MCF 10A (cell line): ENCODE measurements at regions not wholly inside any gene's neighbourhood (a gene's known extent, or its start where the extent isn't known, plus 50 kb on each side); places are given as distances from the start of the nearest gene placed in this dataset.

Source experiments
- BruUV-seq: library from RNA; stranded (reverse); fragments of 400-500 nt; replicated peaks from 2 replicates; lab custom pipeline; 2021; lab: Mats Ljungman, UMichigan
- CTCF ChIA-PET: fragments of 300-600 bp; sonication (Branson Sonifier 250); formaldehyde crosslinking; extraction: SDS; loops from one replicate; lab custom pipeline; 2021; ENCODE audit warnings: antibody characterized with exemption, inconsistent platforms; lab: Yijun Ruan, JAX
- POLR2A ChIA-PET: fragments of 300-600, 350-650 bp; sonication (Branson Sonifier 250); formaldehyde crosslinking; extraction: SDS; loops from one replicate; lab custom pipeline; 2020; ENCODE audit warnings: antibody characterized with exemption, inconsistent platforms; lab: Yijun Ruan, JAX
- DNase-seq: peaks from one replicate; pipeline ENCODE4 v3.0.0-alpha.2; 2018; ENCODE audit not compliant: unreplicated experiment
- H3K27ac Mint-ChIP-seq: one replicate; pipeline ENCODE4 v1.8.0; 2022; ENCODE audit warnings: mild to moderate bottlenecking, low read depth, mixed read lengths; ENCODE audit not compliant: unreplicated experiment
- H3K27me3 Mint-ChIP-seq: one replicate; pipeline ENCODE4 v1.8.0; 2022; ENCODE audit warnings: mixed read lengths; ENCODE audit not compliant: insufficient read depth, unreplicated experiment
- H3K36me3 Mint-ChIP-seq: one replicate; pipeline ENCODE4 v1.8.0; 2022; ENCODE audit warnings: mild to moderate bottlenecking, moderate library complexity, mixed read lengths; ENCODE audit not compliant: insufficient read depth, unreplicated experiment
- H3K4me1 Mint-ChIP-seq: one replicate; pipeline ENCODE4 v1.8.0; 2022; ENCODE audit warnings: mixed read lengths; ENCODE audit not compliant: insufficient read depth, unreplicated experiment
- H3K4me3 Mint-ChIP-seq: one replicate; pipeline ENCODE4 v1.8.0; 2022; ENCODE audit warnings: mild to moderate bottlenecking, moderate library complexity, mixed read lengths; ENCODE audit not compliant: unreplicated experiment
- H3K9me3 Mint-ChIP-seq: one replicate; pipeline ENCODE4 v1.8.0; 2022; ENCODE audit warnings: mixed read lengths; ENCODE audit not compliant: unreplicated experiment
- intact Hi-C: fragments of 100-400 bp; cut with micrococcal nuclease; formaldehyde crosslinking; loops from 2 replicates; pipeline ENCODE4 v1.14.1; 2022
- TF ChIP-seq, protein P1 (sequence below): fragments of 200-600 bp; IDR thresholded peaks from one replicate; pipeline ENCODE4 v1.8.0; 2022; ENCODE audit warnings: antibody characterized with exemption, mild to moderate bottlenecking; ENCODE audit not compliant: unreplicated experiment

DNA sequence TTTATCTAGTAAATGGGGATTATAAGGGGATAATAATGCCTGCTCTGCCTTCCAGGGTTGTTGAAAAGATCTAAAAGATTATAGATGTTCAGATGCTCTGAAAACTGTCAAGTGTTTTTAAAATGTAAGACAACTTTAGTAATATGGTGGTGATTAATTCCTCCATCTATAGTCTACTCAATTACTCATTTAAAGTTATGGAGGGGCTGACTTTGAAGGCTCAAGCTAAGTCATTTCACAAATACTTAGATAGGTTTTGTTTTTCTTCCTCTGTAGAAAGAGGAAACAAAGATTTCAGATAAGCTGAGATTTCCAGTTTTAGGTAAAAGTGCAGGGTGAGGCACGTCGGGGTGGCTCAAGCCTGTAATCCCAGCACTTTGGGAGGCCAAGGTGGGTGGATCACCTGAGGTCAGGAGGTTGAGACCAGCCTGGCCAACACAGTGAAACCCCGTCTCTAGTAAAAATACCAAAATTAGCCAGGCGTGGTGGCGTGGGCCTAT lies 50.5 kb upstream of the PIM1 start:
- no peaks in the 10 kb centered on the region for H3K4me1 Mint-ChIP-seq
- intact Hi-C loops, result no loop called here
- no peaks in the 10 kb centered on the region for H3K27me3 Mint-ChIP-seq
- no peak overlapping the region for H3K27ac Mint-ChIP-seq
- TF ChIP-seq, protein P1, sequence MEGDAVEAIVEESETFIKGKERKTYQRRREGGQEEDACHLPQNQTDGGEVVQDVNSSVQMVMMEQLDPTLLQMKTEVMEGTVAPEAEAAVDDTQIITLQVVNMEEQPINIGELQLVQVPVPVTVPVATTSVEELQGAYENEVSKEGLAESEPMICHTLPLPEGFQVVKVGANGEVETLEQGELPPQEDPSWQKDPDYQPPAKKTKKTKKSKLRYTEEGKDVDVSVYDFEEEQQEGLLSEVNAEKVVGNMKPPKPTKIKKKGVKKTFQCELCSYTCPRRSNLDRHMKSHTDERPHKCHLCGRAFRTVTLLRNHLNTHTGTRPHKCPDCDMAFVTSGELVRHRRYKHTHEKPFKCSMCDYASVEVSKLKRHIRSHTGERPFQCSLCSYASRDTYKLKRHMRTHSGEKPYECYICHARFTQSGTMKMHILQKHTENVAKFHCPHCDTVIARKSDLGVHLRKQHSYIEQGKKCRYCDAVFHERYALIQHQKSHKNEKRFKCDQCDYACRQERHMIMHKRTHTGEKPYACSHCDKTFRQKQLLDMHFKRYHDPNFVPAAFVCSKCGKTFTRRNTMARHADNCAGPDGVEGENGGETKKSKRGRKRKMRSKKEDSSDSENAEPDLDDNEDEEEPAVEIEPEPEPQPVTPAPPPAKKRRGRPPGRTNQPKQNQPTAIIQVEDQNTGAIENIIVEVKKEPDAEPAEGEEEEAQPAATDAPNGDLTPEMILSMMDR, result no peak
- no peaks in the 10 kb centered on the region for H3K36me3 Mint-ChIP-seq
- no peak for DNase-seq
- POLR2A ChIA-PET, result interaction anchor here (0.9 kb wide), 1 partner anchor 9 kb away, joined by 3 read pairs; no protein-coding TSS in a partner anchor
- no TSS peak for BruUV-seq
- CTCF ChIA-PET, result interaction anchor here (0.7 to 1.2 kb wide), 4 partner anchors 9 to 336 kb away, joined by 3 read pairs; no protein-coding TSS in a partner anchor
- H3K9me3 Mint-ChIP-seq, result no peaks in the 10 kb centered on the region
- H3K4me3 Mint-ChIP-seq, result no peak overlapping the region
